ENCODE measurements at regions not wholly inside any gene's neighbourhood (a gene's known extent, or its start where the extent isn't known, plus 50 kb on each side); places are given as distances from the start of the nearest gene placed in this dataset.

- H3K4me3 ChIP-seq (ENCODE audit: low read depth in 1 of 2, low read length in 2 of 2) = no peak overlapping the region
- H3K27me3 ChIP-seq (ENCODE audit: control insufficient read depth in 1 of 2, insufficient read depth in 2 of 2, low read length in 2 of 2) = no peaks in the 10 kb centered on the region
- WGBS, 2 donors = 43 to 52% methylated on average over 3 of the region's 3 CpGs
- no peaks in the 10 kb centered on the region for H3K9me3 ChIP-seq (ENCODE audit: control insufficient read depth in 2 of 2, insufficient read depth in 1 of 2, low read depth in 1 of 2, low read length in 1 of 2)
- no peaks in the 10 kb centered on the region for H3K4me1 ChIP-seq (ENCODE audit: control insufficient read depth in 2 of 2, insufficient read depth in 2 of 2, low read length in 1 of 2)
- H3K36me3 ChIP-seq (ENCODE audit: control insufficient read depth in 2 of 2, insufficient read depth in 2 of 2, low read length in 1 of 2) = no peaks in the 10 kb centered on the region
- no peak overlapping the region for H3K27ac ChIP-seq (ENCODE audit: low read depth in 2 of 2, low read length in 1 of 2)
These were observed 205.9 kb downstream of the IKZF2 start for GRCh38 chr2:212945526-212945925.

GRCh38 chr2:212943351-212943750, 208.1 kb downstream of the IKZF2 start:
- Histone ChIP-seq H3K27ac (ENCODE audit: low read depth in 2 of 2, low read length in 1 of 2) (no peak overlapping the region), H3K4me3 (ENCODE audit: low read depth in 1 of 2, low read length in 2 of 2) (no peak overlapping the region), H3K9me3 (ENCODE audit: control insufficient read depth in 2 of 2, insufficient read depth in 1 of 2, low read depth in 1 of 2, low read length in 1 of 2) (no peaks in the 10 kb centered on the region), H3K27me3 (ENCODE audit: control insufficient read depth in 1 of 2, insufficient read depth in 2 of 2, low read length in 2 of 2) (no peaks in the 10 kb centered on the region), H3K36me3 (ENCODE audit: control insufficient read depth in 2 of 2, insufficient read depth in 2 of 2, low read length in 1 of 2) (no peaks in the 10 kb centered on the region), H3K4me1 (ENCODE audit: control insufficient read depth in 2 of 2, insufficient read depth in 2 of 2, low read length in 1 of 2) (peaks cover 0 to 3% of the 10 kb centered on the region in 2 donors)
- WGBS, 2 donors = 84 to 90% methylated on average over 3 of the region's 3 CpGs

- no peaks in the 10 kb centered on the region for H3K27me3 ChIP-seq (ENCODE audit: control insufficient read depth in 1 of 2, insufficient read depth in 2 of 2, low read length in 2 of 2)
- H3K4me1 ChIP-seq (ENCODE audit: control insufficient read depth in 2 of 2, insufficient read depth in 2 of 2, low read length in 1 of 2) = peaks cover 0 to 8% of the 10 kb centered on the region in 2 donors
- H3K27ac ChIP-seq (ENCODE audit: low read depth in 2 of 2, low read length in 1 of 2) = peak overlapping the region in 1 of 2 donors; percentile 43
- H3K4me3 ChIP-seq (ENCODE audit: low read depth in 1 of 2, low read length in 2 of 2) = no peak overlapping the region
- no peaks in the 10 kb centered on the region for H3K36me3 ChIP-seq (ENCODE audit: control insufficient read depth in 2 of 2, insufficient read depth in 2 of 2, low read length in 1 of 2)
- no peaks in the 10 kb centered on the region for H3K9me3 ChIP-seq (ENCODE audit: control insufficient read depth in 2 of 2, insufficient read depth in 1 of 2, low read depth in 1 of 2, low read length in 1 of 2)
- WGBS, 2 donors = 63 to 69% methylated on average over 2 of the region's 2 CpGs
These were observed 210.1 kb downstream of the IKZF2 start for GRCh38 chr2:212941361-212941760.

- WGBS, 2 donors = 12 to 21% methylated on average over 2 of the region's 2 CpGs
- Histone ChIP-seq H3K4me1 (ENCODE audit: control insufficient read depth in 2 of 2, insufficient read depth in 2 of 2, low read length in 1 of 2) (peaks cover 0 to 8% of the 10 kb centered on the region in 2 donors), H3K4me3 (ENCODE audit: low read depth in 1 of 2, low read length in 2 of 2) (no peak overlapping the region), H3K27me3 (ENCODE audit: control insufficient read depth in 1 of 2, insufficient read depth in 2 of 2, low read length in 2 of 2) (no peaks in the 10 kb centered on the region), H3K9me3 (ENCODE audit: control insufficient read depth in 2 of 2, insufficient read depth in 1 of 2, low read depth in 1 of 2, low read length in 1 of 2) (no peaks in the 10 kb centered on the region), H3K27ac (ENCODE audit: low read depth in 2 of 2, low read length in 1 of 2) (peak overlapping the region; percentile 9 to 61), H3K36me3 (ENCODE audit: control insufficient read depth in 2 of 2, insufficient read depth in 2 of 2, low read length in 1 of 2) (no peaks in the 10 kb centered on the region)
These were observed 210.6 kb downstream of the IKZF2 start for GRCh38 chr2:212940816-212941215.

- Histone ChIP-seq H3K36me3 (ENCODE audit: control insufficient read depth in 2 of 2, insufficient read depth in 2 of 2, low read length in 1 of 2) (no peaks in the 10 kb centered on the region), H3K4me3 (ENCODE audit: low read depth in 1 of 2, low read length in 2 of 2) (no peak overlapping the region), H3K9me3 (ENCODE audit: control insufficient read depth in 2 of 2, insufficient read depth in 1 of 2, low read depth in 1 of 2, low read length in 1 of 2) (no peaks in the 10 kb centered on the region), H3K27me3 (ENCODE audit: control insufficient read depth in 1 of 2, insufficient read depth in 2 of 2, low read length in 2 of 2) (no peaks in the 10 kb centered on the region), H3K4me1 (ENCODE audit: control insufficient read depth in 2 of 2, insufficient read depth in 2 of 2, low read length in 1 of 2) (peaks cover 0 to 8% of the 10 kb centered on the region in 2 donors), H3K27ac (ENCODE audit: low read depth in 2 of 2, low read length in 1 of 2) (peak overlapping the region; percentile 52 to 60)
- WGBS, 2 donors = 34 to 42% methylated on average over 8 of the region's 8 CpGs
These were observed 211.5 kb downstream of the IKZF2 start for GRCh38 chr2:212939777-212940531.

GRCh38 chr2:212938144-212938793, 213.1 kb downstream of the IKZF2 start:
- H3K9me3 ChIP-seq (ENCODE audit: control insufficient read depth in 2 of 2, insufficient read depth in 1 of 2, low read depth in 1 of 2, low read length in 1 of 2) = no peaks in the 10 kb centered on the region
- peaks cover 0 to 2% of the 10 kb centered on the region in 2 donors for H3K36me3 ChIP-seq (ENCODE audit: control insufficient read depth in 2 of 2, insufficient read depth in 2 of 2, low read length in 1 of 2)
- 86 to 89% methylated on average over 7 of the region's 7 CpGs for WGBS, 2 donors
- H3K27me3 ChIP-seq (ENCODE audit: control insufficient read depth in 1 of 2, insufficient read depth in 2 of 2, low read length in 2 of 2) = no peaks in the 10 kb centered on the region
- no peak overlapping the region for H3K4me3 ChIP-seq (ENCODE audit: low read depth in 1 of 2, low read length in 2 of 2)
- H3K27ac ChIP-seq (ENCODE audit: low read depth in 2 of 2, low read length in 1 of 2) = peak overlapping the region in 1 of 2 donors; percentile 19
- peaks cover 0 to 8% of the 10 kb centered on the region in 2 donors for H3K4me1 ChIP-seq (ENCODE audit: control insufficient read depth in 2 of 2, insufficient read depth in 2 of 2, low read length in 1 of 2)

GRCh38 chr2:212936572-212936971, 214.8 kb downstream of the IKZF2 start:
- 46 to 73% methylated on average over 8 of the region's 8 CpGs for WGBS, 2 donors
- peak overlapping the region; percentile 12 to 58 for H3K27ac ChIP-seq (ENCODE audit: low read depth in 2 of 2, low read length in 1 of 2)

DNA sequence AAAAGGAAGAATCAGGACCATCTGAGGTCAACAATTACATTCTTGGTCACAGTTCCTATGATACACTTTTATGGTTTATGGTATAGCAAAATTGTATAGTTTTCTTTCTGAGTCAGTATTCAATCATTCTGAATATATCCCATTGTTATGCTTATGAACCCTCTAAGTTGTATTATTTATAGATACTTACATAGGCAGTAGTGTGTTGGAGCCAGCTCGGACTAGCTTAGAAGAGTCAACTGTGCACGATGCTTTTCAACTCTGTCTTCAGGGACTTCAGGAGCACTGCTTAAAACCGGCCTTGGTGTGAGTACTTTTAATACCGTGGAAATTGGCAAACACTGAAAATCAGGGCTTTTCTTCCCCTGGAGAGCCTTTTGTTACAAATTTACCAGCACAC, 215.7 kb downstream of the IKZF2 start:
- Histone ChIP-seq H3K27me3 (ENCODE audit: control insufficient read depth in 1 of 2, insufficient read depth in 2 of 2, low read length in 2 of 2) (no peaks in the 10 kb centered on the region), H3K4me1 (ENCODE audit: control insufficient read depth in 2 of 2, insufficient read depth in 2 of 2, low read length in 1 of 2) (peaks cover 0 to 8% of the 10 kb centered on the region in 2 donors), H3K36me3 (ENCODE audit: control insufficient read depth in 2 of 2, insufficient read depth in 2 of 2, low read length in 1 of 2) (peaks cover 0 to 2% of the 10 kb centered on the region in 2 donors), H3K9me3 (ENCODE audit: control insufficient read depth in 2 of 2, insufficient read depth in 1 of 2, low read depth in 1 of 2, low read length in 1 of 2) (no peaks in the 10 kb centered on the region), H3K27ac (ENCODE audit: low read depth in 2 of 2, low read length in 1 of 2) (peak overlapping the region; percentile 7 to 66), H3K4me3 (ENCODE audit: low read depth in 1 of 2, low read length in 2 of 2) (no peak overlapping the region)
- 52 to 66% methylated on average over 4 of the region's 4 CpGs for WGBS, 2 donors

More at GRCh38 chr2:212936572-212936971, 214.8 kb downstream of the IKZF2 start:
- Histone ChIP-seq H3K4me1 (ENCODE audit: control insufficient read depth in 2 of 2, insufficient read depth in 2 of 2, low read length in 1 of 2) (peaks cover 0 to 8% of the 10 kb centered on the region in 2 donors), H3K4me3 (ENCODE audit: low read depth in 1 of 2, low read length in 2 of 2) (no peak overlapping the region), H3K27me3 (ENCODE audit: control insufficient read depth in 1 of 2, insufficient read depth in 2 of 2, low read length in 2 of 2) (no peaks in the 10 kb centered on the region), H3K9me3 (ENCODE audit: control insufficient read depth in 2 of 2, insufficient read depth in 1 of 2, low read depth in 1 of 2, low read length in 1 of 2) (no peaks in the 10 kb centered on the region), H3K36me3 (ENCODE audit: control insufficient read depth in 2 of 2, insufficient read depth in 2 of 2, low read length in 1 of 2) (peaks cover 0 to 2% of the 10 kb centered on the region in 2 donors)

- WGBS, 2 donors = 84 to 92% methylated on average over 5 of the region's 5 CpGs
These were observed 220.1 kb downstream of the IKZF2 start for GRCh38 chr2:212931271-212931670.

More at GRCh38 chr2:212931271-212931670, 220.1 kb downstream of the IKZF2 start:
- Histone ChIP-seq H3K9me3 (ENCODE audit: control insufficient read depth in 2 of 2, insufficient read depth in 1 of 2, low read depth in 1 of 2, low read length in 1 of 2) (no peaks in the 10 kb centered on the region), H3K4me3 (ENCODE audit: low read depth in 1 of 2, low read length in 2 of 2) (no peak overlapping the region), H3K27me3 (ENCODE audit: control insufficient read depth in 1 of 2, insufficient read depth in 2 of 2, low read length in 2 of 2) (no peaks in the 10 kb centered on the region), H3K36me3 (ENCODE audit: control insufficient read depth in 2 of 2, insufficient read depth in 2 of 2, low read length in 1 of 2) (peaks cover 0 to 2% of the 10 kb centered on the region in 2 donors), H3K27ac (ENCODE audit: low read depth in 2 of 2, low read length in 1 of 2) (no peak overlapping the region), H3K4me1 (ENCODE audit: control insufficient read depth in 2 of 2, insufficient read depth in 2 of 2, low read length in 1 of 2) (peaks cover 0 to 2% of the 10 kb centered on the region in 2 donors)

Data from esophagus (tissue), 2 donors.